Fibroblast of lung (primary cell): ENCODE measurements at regions not wholly inside any gene's neighbourhood (a gene's known extent, or its start where the extent isn't known, plus 50 kb on each side); places are given as distances from the start of the nearest gene placed in this dataset.

Source experiments
- CTCF ChIP-seq, 2 donors: IDR thresholded peaks in 1 of 2; conservative IDR thresholded peaks in 1 of 2; 1 replicate in 1 of 2; 2 replicates in 1 of 2; pipeline ENCODE4 v1.5.1; 2011 to 2012; ENCODE audit warnings: low read length in 2 of 2, control low read depth in 1 of 2, inconsistent platforms in 1 of 2, low read depth in 1 of 2, mild to moderate bottlenecking in 1 of 2
- EZH2 ChIP-seq: IDR thresholded peaks from 2 replicates; pipeline ENCODE4 v1.5.1; 2012; ENCODE audit warnings: low read length, control low read depth, mild to moderate bottlenecking; ENCODE audit errors: missing control alignments

- TF ChIP-seq CTCF (conservative IDR thresholded peaks at IDR 0.05 in 1 of 2, IDR thresholded peaks at IDR 0.05 in 1 of 2; ENCODE audit: low read depth in 1 of 2, low read length in 2 of 2) (no peak), EZH2 (no peak)
Observed at GRCh38 chrX:150229481-150229880, 133.6 kb upstream of the MAMLD1 start.
